Gastroesophageal sphincter (tissue), 3 donors: ENCODE measurements at regions not wholly inside any gene's neighbourhood (a gene's known extent, or its start where the extent isn't known, plus 50 kb on each side); places are given as distances from the start of the nearest gene placed in this dataset.

Source experiments
- POLR2A ChIP-seq, 2 donors: fragments of 450-650 bp; IDR thresholded peaks; one replicate each; pipeline ENCODE4 v1.6.1; 2017; ENCODE audit warnings: antibody characterized with exemption in 2 of 2, mild to moderate bottlenecking in 2 of 2, moderate library complexity in 1 of 2
- POLR2AphosphoS5 ChIP-seq: sonication (generic); formaldehyde crosslinking; IDR thresholded peaks from one replicate; pipeline ENCODE4 v1.6.1; 2017; ENCODE audit warnings: antibody characterized with exemption
- TF ChIP-seq, protein P1 (sequence below), 4 experiments: fragments of 200-600 bp in 2 of 4; fragments of 450-650 bp in 2 of 4; sonication (generic) in 1 of 4; IDR thresholded peaks; one replicate each; pipeline ENCODE4 v1.5.1; 2017 to 2019; ENCODE audit warnings: antibody characterized with exemption in 4 of 4, mild to moderate bottlenecking in 2 of 4, moderate library complexity in 2 of 4

DNA sequence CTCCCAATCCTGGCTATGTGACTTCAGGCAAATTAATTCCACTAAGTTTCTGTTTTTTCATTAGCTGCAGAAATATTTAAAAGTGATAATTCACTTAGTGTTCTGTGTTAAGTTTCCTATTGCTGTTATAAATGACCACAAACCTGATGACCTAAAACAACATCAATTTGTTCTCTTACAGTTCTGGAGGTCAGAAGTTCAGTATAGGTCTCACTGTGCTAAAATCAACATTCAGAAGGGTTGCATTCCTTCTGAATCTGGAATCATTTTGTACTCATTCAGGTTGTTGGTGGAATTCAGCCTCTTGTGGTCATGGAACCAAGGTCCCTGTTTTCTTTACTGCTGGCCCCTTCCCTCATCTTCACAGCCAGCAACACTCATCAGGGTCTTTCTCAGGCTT lies 254.1 kb downstream of the CNTN3 start:
- TF ChIP-seq, protein P1, sequence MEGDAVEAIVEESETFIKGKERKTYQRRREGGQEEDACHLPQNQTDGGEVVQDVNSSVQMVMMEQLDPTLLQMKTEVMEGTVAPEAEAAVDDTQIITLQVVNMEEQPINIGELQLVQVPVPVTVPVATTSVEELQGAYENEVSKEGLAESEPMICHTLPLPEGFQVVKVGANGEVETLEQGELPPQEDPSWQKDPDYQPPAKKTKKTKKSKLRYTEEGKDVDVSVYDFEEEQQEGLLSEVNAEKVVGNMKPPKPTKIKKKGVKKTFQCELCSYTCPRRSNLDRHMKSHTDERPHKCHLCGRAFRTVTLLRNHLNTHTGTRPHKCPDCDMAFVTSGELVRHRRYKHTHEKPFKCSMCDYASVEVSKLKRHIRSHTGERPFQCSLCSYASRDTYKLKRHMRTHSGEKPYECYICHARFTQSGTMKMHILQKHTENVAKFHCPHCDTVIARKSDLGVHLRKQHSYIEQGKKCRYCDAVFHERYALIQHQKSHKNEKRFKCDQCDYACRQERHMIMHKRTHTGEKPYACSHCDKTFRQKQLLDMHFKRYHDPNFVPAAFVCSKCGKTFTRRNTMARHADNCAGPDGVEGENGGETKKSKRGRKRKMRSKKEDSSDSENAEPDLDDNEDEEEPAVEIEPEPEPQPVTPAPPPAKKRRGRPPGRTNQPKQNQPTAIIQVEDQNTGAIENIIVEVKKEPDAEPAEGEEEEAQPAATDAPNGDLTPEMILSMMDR (IDR thresholded peaks at IDR 0.05), result no peak
- no peak for TF ChIP-seq POLR2A (IDR thresholded peaks at IDR 0.05)
- TF ChIP-seq POLR2AphosphoS5, result no peak
